Germinal center (tissue), 1 donor: ENCODE measurements at regions not wholly inside any gene's neighbourhood (a gene's known extent, or its start where the extent isn't known, plus 50 kb on each side); places are given as distances from the start of the nearest gene placed in this dataset.

Source experiments
- DNase-seq: peaks from one replicate; pipeline ENCODE4 v3.0.0; 2012; ENCODE audit warnings: mixed read lengths, low spot score

- no peak for DNase-seq
These were observed 228.5 kb upstream of the CASK start for GRCh38 chrX:42151808-42152207.

DNA sequence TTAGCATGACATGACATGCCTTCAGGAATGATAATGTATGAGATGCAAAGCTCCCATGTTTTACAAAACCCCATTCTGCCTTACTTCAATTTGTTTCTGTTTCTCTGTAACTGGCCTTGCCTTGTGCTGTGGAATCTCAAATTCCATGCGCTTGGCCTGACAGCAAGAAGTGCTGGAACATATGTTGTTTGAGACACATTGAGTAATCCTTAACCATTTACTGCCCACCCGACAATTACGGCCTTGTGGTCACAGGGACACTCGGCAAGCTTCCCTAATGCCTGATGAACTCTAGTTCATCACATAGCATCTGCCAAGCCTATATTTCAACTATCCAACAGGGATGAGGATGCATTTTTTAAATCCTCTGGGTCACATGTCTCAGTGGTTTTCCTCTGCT lies 226.4 kb upstream of the CASK start:
- no peak for DNase-seq

- no peak for DNase-seq
These were observed 225.9 kb upstream of the CASK start for GRCh38 chrX:42149281-42149680.

DNA sequence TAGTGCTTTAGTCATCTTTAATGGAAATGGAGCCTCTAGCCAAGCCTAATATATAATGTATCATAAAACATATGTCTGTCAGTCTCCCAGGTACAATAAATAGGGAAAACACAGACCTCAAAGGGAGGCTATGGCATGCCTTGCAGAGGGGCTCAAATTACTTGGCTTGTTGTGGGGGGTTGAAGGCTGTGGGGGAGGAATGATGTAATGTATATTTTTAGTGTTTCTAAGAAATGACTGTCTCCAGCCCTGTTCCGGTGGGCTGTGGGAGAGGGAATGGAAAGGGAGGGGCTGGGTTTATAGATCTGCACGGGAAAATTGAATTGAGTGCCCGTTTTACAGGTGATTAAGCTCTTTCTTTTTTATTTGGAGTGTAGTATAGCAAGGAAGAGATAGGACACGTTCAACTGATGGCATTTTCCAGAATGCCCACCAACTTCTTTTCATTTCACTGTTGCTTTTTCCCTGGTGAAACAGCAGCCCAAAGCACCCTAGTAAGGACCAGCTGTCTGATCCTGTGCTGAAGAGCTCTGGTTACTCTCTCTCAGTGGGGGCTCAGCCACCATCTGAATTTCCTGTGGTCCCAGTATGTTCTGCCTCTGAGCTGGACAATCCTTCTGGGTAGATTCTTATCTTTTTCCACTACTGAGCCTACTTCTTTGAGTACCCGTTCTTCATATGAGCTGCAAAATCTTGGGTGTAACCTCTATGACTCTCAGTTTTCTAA lies 220.7 kb upstream of the CASK start:
- DNase-seq = no peak

- no peak for DNase-seq
These were observed 217.0 kb upstream of the CASK start for GRCh38 chrX:42140320-42140719.

GRCh38 chrX:42135583-42136228 lies 212.4 kb upstream of the CASK start:
- no peak for DNase-seq

DNA sequence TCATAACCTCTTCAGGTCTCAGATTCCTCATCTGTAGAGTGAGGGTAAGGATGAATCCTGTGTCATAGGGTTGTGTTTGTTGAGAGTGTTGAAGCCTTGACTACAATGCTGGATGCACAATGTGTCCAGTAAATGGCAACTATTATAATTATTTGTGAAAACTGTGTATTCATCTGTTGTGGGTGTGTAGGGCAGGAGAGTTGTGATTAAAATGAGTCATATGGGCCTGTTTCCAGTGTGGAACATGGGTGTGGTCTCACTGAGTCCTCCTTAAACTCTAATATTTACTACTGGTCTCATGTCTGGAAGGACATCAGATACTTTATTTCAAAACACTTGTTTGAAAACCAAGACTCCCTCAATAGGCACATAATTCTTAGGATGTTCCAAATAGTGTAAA lies 208.5 kb upstream of the CASK start:
- no peak for DNase-seq

- DNase-seq = no peak
These were observed 205.9 kb upstream of the CASK start for GRCh38 chrX:42129022-42129940.

- no peak for DNase-seq
These were observed 205.2 kb upstream of the CASK start for GRCh38 chrX:42128587-42128986.

DNA sequence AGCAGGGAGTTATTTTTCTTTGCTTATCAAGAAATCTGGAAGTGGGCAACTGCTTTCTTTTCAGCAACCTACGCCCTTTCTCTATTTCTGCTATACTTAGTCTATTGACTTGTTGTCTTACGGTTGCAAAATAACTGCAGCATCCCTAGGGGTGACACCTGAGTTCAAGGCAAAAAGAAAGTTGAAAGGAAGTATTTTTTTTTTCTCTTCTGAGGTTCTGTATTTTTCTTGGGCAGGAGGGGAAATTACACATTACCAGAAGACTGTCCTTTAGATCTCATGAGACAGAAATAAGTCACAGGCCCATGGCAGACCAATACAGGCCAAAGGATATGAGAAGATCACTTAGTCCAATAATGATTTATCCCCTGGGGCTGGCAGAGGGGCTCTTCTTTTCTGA lies 204.7 kb upstream of the CASK start:
- DNase-seq = no peak

- DNase-seq = no peak
These were observed 204.2 kb upstream of the CASK start for GRCh38 chrX:42127563-42127962.

DNA sequence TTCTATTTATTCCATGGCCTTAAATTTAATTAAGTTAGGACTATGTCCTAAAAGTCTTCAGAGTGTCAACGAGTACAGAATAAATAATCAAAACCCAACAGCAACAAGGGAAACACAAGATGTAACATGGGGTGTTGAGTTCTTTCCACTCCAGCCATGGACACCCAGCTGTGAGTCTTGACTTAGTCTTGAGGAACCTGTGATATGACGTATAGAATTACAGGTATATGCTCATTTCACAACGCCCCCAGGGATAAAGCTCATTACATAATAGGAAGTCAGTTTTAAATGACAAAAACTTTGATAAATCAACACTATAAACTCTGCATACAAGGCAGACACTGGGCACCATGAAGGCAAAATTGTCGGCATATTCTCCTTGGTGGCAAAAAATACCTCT lies 200.0 kb upstream of the CASK start:
- no peak for DNase-seq

- no peak for DNase-seq
These were observed 195.7 kb upstream of the CASK start for GRCh38 chrX:42119076-42119475.

DNA sequence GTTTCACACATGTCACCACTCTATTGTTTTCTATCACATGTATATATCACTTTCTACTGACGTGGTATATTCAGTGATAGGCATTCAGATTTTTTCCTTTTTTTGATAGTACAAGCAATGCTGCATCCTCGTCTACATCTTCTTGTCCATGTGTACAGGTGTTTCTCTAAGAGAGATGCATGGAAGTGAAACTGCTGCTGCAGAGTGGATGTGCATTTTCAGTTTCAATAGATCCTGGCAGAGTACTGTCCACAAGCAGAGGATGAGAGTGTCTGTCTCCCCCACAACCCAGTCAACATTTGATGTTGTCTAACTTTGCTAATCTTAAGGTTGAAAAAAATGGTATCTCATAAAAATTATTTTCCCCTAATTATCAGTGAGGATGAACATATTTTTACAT lies 194.0 kb upstream of the CASK start:
- DNase-seq = peak; percentile 1

- DNase-seq = no peak
These were observed 186.1 kb upstream of the CASK start for GRCh38 chrX:42109428-42109827.

DNA sequence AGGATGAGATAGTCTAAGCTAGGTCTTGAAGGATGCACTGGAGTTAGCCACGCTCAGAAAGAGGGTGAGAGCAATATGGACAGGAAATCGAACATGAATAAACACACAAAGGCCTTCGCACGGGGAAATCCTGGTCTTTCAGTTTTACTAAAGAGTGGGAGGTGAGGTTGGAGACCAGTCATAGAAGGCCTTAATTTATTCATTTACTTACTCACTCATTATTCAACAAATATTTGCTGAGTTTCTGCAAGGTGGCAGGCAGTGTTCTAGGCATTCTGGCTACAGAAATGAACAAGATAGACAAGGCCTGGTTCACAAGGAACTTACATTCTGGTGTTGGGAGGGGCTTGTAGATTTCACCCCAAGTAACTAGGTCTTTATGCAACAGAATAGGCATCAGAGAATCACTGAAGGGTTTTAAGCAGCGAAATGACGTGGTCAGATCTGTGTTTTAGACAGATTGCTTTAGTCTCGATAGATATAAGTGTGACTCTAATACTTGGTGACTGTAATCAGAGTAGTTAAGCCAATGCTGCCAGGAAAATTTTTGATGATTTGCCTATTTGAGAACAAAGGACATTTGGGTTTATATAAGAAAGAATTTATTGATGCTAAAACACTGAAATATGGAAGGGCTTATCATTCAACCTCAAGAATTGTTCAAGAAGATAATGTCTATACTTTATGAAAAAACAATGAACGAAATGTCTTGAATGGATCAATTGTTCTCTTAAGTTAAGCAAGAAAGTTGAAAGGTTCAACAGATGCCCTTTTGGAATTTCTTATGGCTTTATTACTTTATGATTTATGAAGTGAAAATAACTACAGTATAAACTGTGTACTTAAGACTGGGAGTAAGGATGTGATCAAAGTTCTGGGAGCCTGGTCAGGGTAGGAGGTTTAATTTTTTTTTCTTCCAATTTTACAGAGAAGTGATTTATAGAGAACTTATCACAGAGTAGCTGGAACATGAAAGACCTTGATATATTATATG lies 184.4 kb upstream of the CASK start:
- no peak for DNase-seq

DNA sequence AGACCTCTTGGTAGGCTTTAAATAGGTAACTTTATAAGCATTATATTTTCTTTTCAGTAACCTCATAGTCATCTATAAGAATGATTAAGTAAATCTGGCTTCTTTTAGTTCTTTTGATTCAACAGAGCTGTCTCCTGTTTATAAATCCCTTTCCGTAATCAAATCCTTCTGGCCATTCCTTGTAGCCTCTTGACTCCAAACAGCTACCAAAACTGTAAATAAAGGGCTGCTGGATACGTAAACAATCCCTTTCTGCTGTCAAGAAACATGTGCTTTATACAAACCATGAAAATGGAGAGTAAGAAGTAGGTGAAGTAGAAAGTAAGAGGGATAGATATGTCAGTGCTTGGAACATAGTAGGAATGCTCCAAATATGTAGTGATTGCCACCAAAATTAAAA lies 183.2 kb upstream of the CASK start:
- DNase-seq = no peak

- DNase-seq = no peak
These were observed 179.4 kb upstream of the CASK start for GRCh38 chrX:42102586-42103282.

DNA sequence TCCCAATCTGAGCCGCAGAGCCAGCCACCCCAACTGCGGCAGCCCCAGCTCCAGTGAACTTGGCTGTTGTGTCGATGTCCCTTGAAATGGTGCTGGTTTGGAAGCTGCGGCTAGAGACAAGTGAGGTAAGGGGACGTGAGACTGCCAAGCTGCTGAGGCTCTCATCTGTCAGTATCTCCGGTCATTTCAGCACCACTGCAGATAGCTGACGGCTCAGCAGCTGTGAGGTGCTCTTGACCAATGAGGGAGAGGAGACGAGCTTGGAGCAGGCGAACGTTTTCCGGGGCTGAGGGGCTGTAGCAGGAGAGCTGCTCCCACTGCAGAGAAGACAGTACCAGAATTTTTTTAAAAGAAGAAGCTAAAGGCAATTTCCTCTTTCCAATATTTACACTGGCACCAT lies 175.5 kb upstream of the CASK start:
- DNase-seq = no peak

- no peak for DNase-seq
These were observed 174.1 kb upstream of the CASK start for GRCh38 chrX:42097486-42097885.
